SHP77 treated with DMSO at 0.1 percent for 48 hours (cell line): ENCODE measurements at regions not wholly inside any gene's neighbourhood (a gene's known extent, or its start where the extent isn't known, plus 50 kb on each side); places are given as distances from the start of the nearest gene placed in this dataset.
A peak's percentile ranks its signal among the peaks of the same experiment; 100 is the strongest.

Source experiments
- DNase-seq: peaks from one replicate; lab custom pipeline; 2025; lab: John Stamatoyannopoulos, UW

DNA sequence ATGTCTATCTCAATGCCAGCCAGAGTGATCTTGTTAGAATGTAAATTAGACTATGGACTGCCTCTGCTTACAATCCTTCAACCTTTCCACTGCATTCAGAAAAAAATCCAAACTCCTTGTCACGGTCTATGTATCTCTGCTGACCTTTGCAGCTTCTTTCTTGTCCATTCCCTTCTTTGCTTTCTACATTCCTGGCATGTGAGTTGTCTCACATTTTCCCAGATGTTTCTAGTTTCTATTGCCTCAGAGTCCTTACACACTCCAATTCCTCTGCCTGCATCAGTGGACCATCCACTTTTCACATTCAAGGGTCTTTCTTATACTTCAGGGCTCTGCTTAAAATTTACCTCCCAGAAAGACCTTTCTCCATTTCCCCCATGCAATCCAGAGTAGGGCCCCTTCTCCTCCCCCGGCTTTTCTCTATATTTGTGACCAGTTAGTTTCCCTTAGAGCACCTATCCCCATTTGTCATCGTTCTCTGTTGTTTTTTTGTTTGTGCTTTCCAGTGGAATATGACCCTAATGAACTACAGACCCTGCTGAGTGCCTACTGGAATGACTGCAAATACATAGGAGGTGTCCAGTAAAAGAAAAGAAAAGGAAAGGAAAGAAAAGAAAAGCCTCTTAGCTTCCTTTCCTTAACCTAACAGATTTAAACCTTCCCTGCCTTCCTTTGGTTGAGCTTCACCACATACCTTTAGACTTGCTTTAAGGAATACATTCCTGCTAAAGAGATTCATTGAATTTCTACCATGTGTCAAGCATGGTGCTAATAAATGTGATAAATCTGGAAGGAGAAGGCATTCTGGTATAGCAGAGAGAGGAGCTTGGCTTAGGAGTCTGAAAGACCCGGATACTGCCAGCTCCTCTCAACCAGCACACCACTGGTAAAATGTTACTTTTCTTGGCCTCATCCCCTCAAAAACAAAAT, 102.0 kb downstream of the DIRAS3 start:
- no peak for DNase-seq

DNA sequence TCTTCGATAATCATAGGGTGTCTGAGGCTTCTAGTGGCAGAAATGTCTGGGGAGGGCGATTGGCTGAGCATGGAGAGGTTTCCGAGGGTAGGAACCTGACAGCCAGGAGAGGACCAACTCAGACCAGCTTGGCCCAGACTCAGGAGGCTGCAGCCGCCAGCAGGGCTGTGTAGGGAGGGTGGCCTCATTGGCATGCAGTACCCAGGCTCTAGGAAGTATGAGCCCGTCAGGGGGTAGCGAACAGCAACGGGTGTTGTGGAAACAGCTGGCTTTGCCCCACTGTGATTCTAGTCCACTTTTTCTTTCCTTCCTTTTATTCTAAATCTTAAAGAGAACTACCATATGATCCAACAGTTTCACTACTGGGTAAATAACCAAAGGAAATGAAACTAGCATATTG, 103.3 kb downstream of the DIRAS3 start:
- DNase-seq = no peak

DNA sequence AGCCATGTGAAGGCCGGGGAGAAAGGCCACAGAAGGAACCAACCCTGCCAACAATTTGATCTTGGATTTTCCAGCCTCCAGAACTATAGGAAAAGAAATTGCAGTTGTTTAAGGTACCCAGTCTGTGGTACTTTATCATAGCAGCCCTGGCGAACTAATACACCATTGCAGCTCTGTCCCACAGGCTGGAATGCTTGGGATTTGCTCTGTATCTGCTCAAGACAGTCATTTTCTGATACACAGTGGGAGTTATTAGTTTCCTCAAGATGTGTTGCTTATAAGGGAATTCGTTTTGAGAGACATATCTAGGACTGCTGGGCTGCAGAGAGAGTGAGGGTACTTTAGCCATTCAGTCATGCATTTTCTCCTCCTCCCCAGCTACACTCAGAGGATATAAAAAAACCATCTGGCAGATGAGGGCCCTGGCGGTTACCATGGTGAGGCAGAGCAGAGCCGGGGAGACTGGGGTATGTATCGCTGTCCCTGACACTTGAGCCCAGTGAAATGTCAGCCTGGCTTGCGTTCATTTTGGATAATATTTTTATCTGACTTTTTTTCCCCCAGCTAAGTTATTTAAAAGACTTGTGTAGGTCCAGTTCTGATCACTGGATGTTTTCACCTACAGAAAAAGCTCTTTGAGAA, 104.6 kb downstream of the DIRAS3 start:
- peak; percentile 62 for DNase-seq

DNA sequence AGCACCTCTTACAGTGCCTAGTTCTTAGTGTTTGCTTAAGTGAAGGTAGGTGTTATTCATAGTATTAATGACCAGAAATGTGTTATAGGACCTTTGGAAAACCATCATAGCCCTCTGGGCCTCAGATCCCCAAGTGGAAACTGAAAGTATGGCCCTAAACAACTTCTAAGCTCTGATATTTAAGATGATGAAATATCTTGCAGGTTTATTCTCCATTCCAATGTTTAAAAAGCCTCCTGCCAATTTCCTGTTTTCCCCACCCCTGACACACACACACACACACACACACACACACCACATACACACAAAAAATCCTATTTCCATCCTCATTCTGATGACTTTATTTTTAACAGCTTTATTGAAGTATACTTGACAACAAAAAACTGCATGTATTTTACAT, 108.2 kb downstream of the DIRAS3 start:
- no peak for DNase-seq

DNA sequence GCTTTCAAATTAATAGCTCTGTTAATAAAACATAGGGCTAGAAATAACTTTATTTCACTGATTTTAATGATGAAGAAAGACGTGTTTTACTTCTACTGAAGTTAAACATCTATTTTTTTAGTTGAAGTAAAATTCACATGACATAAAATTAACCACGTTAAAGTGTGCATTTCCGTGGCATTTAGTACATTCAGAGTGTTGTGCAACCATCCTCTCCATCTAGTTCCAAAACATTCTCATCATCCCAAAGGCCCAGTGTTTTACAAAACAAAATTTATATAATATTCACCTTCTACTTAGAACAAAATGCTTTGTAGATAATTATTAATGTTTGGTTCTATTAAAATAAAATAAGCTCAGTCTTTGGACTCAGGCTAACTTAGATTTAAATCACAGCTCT, 108.5 kb upstream of the GNG12 start:
- no peak for DNase-seq

DNA sequence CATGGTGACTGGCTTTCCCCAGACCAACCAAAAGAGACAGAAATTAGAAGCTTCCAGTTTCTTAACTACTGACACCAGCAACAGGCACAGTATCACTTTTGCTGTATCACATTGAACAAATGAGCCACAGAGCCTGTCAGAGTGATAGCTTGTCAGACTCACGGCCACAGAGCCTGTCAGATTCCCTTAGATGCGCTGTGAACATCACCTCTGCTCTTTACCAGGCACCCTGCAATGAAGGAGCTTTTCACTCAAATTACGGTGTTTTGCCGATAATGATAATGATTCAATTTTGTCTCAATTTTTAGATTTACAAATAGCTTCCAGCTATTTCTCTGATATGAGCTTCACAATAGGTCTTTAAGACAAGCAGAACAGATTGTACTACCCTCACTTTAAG, 107.9 kb upstream of the GNG12 start:
- no peak for DNase-seq

- DNase-seq = no peak
Measured at GRCh38 chr1:67939942-67940341, 106.7 kb upstream of the GNG12 start.

GRCh38 chr1:67939186-67939743, 106.0 kb upstream of the GNG12 start:
- DNase-seq = no peak

DNA sequence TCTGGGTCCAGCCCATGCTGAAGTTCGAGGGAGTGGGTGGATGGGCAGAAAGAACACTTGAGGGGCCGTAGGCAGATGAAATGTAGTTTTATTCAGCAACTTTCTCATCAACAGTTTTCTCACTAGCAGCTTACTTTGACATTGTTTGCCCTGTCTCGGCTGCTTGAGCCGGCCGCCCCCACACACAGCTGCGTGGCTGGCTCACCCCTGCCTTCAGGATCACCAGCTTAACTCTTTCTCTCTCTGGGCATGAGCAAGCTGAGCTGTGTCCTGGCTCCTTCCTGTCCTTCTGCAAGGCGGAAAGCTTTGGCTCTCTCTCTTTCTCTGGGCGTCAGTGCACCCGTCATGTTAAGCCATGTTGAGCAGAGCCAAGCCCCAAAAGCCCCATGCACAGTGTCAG, 104.4 kb upstream of the GNG12 start:
- no peak for DNase-seq

DNA sequence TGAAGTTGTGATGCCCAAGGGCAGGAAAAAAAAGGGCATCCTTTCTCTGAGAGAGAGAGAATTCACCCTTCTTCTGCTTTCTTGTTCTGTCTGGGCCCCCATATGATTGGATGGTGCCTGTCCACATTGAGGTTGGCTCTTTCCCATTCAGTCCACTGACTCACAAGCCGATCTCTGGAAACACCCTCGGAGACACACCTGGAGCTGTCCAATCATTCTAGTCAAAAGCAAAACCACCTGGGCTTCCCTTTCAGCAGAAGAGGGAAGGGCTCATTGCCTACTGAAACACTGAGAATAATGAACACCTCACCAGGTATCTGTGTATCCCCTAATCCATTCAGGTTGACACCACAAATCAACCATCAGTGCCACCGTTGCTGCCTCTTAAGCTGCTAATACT, 103.7 kb upstream of the GNG12 start:
- DNase-seq = no peak

DNA sequence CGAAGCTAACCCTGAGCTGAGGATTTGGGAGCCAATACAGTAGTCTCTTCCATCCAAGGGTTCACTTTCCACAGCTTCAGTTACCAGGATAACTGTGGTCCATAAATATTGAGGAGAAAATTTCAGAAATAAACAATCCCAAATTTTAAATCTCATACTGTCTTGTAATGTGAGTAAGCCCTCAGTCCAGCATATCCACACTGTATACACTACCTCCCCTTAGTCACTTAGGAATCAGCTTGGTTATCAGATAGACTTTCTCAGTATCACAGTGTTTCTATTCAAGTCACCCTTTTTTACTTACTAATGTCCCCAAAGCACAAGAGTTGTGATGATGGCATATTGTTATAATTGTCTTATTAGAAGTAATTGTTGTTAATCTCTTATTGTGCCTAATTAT, 102.3 kb upstream of the GNG12 start:
- no peak for DNase-seq

DNA sequence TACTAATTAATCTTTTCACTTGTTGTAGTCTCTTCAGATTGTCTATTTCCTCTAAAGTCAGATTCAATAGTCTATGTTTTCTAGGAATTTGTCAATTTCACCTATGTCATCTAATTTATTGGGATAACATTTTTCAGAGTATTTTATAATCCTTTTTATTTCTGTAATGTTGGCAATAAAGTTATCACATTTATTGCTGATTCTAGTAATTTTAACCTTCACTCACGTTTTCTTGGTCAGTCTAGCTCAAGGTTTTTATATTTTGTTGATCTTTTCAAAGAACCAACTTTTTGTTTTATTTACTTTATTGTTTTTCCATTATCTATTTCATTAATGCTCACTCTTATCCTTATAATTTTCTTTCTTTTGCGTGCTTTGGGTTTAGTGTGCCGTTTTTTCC, 97.9 kb upstream of the GNG12 start:
- DNase-seq = no peak

- DNase-seq = no peak
Measured at GRCh38 chr1:67923074-67923473, 89.8 kb upstream of the GNG12 start.

- DNase-seq = no peak
Measured at GRCh38 chr1:67921725-67922489, 88.6 kb upstream of the GNG12 start.

GRCh38 chr1:67919274-67920072, 86.2 kb upstream of the GNG12 start:
- no peak for DNase-seq

- DNase-seq = no peak
Measured at GRCh38 chr1:67918067-67918466, 84.8 kb upstream of the GNG12 start.

DNA sequence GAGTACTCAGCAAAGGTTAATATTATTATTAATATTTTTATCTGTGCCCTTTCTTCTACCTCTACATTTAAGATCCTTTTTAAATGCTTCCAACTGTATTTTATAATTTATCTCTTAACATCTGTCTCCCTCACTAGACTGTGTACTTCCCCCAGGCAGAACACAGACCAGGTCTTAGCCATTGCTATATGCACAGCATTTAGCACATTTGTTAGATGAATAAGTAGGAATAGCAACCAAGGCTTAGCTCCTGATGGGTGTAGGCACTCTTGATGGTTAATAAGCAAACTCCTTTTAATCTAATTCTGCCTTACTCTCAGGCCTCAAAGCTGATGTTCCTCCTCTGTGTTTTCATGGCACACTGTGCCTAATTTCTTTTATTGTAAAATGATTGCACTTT, 83.7 kb upstream of the GNG12 start:
- no peak for DNase-seq

DNA sequence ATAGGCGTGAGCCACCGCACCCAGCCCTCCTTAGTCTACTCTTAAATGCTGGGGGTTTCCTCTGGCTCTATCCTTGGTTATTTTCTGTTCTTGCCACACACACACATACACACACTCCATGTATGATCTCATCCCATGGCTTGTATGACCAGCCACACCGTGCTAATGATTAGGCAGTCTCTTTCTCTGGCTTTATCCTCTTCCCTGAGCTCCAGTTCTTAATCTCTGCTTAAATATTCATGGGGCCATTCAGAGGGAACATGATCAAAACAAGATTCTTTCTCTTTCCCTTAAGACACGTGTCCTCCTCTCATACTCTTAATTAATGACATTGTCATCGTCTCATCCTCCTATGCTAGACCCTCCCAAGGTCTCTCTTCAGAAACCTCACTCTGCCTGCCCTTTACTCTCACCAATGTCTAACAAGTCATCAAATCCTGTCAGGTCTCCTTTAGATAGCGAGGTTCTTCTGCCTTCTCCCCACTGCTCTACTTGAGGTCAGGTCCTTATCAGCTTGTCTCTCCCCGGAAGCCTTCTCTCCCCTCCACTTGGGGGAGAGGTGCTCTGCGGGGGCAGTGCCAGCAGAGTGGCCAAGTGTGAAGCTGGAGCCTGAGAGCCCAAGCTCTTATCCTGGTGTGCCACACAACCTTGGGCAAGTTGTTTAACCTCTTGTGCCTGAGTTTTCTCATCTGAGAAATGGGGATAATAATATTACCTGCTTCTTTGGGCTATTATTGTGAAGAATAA, 83.0 kb upstream of the GNG12 start:
- DNase-seq = no peak

GRCh38 chr1:67909776-67910175, 76.5 kb upstream of the GNG12 start:
- DNase-seq = no peak

DNA sequence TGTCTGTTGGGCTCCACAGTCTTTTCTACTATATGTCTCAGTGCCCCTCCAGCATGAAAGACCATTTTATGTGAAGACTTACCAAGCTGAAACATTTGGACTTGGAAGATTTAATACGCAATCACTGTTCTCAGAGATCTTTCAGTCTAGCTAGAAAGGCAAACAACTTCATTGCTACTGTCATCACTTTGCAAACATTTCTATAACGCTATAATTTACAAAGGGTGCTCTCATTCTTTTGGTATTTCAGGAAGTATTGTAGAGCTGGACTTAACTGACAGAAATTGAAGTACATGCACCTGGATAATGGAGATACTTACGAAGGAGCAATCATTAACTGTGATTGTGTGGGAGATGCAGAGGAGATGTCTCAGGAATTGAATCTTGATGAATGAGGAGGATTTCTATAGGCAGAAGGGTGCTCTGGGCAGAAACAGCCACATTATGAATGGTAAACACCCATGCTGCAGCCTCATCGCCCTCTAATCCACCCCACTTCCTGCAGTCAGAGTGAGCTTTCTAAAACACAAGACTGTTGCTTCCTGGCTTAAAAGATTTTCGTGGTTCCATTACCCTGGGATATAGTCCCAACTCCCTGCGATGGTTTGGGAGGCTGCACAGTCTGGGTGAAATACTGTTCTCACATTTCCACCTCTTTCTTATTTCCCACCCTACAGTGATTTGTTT, 75.1 kb upstream of the GNG12 start:
- DNase-seq = no peak
